ENCODE measurements at regions not wholly inside any gene's neighbourhood (a gene's known extent, or its start where the extent isn't known, plus 50 kb on each side); places are given as distances from the start of the nearest gene placed in this dataset.
"Not testable (repeated sequence)": the region's sequence is repeated elsewhere in the genome, so short reads cannot be mapped to it uniquely, and the experiment has no call there.

DNA sequence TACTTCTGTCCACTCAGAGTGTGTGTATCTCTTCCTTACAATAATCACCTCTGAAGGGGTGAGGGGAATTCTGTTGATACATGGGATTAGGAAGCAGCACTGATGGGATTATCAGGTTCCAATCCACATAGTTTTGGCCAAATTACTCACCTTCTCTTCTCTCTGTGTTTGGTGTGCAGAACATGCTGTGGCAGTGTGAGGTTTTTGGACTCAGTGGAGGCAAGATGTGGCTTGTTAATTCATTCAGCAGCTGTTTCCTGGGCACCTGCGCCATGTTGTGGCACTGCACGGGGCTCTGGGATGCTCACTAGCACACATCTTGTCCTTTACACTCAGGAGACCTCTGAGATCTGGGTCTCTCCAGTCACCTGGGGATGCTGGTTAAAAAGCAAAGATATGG is 350.3 kb upstream of the HS6ST1 start:
- WGBS, 2 donors: 84 to 94% methylated on average over 2 of the region's 2 CpGs
- DNase-seq: no peak
- H3K27ac ChIP-seq: no peak overlapping the region
- H3K4me3 ChIP-seq (replicated peaks in 1 of 3): no peak overlapping the region
- intact Hi-C loops (cut with DNase I): no loop called here
- no peaks in the 10 kb centered on the region for H3K36me3 ChIP-seq
- no peaks in the 10 kb centered on the region for H3K9me3 ChIP-seq
- no peak for TF ChIP-seq POLR2A (IDR thresholded peaks at IDR 0.05)
- TF ChIP-seq, protein P1, sequence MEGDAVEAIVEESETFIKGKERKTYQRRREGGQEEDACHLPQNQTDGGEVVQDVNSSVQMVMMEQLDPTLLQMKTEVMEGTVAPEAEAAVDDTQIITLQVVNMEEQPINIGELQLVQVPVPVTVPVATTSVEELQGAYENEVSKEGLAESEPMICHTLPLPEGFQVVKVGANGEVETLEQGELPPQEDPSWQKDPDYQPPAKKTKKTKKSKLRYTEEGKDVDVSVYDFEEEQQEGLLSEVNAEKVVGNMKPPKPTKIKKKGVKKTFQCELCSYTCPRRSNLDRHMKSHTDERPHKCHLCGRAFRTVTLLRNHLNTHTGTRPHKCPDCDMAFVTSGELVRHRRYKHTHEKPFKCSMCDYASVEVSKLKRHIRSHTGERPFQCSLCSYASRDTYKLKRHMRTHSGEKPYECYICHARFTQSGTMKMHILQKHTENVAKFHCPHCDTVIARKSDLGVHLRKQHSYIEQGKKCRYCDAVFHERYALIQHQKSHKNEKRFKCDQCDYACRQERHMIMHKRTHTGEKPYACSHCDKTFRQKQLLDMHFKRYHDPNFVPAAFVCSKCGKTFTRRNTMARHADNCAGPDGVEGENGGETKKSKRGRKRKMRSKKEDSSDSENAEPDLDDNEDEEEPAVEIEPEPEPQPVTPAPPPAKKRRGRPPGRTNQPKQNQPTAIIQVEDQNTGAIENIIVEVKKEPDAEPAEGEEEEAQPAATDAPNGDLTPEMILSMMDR (IDR thresholded peaks at IDR 0.05): no peak
- H3K4me1 ChIP-seq: peaks cover 6% of the 10 kb centered on the region in 2 donors
- H3K27me3 ChIP-seq: no peaks in the 10 kb centered on the region

GRCh38 chr2:128670066-128670465 is 351.4 kb upstream of the HS6ST1 start:
- Histone ChIP-seq H3K9me3 (no peaks in the 10 kb centered on the region), H3K4me1 (peaks cover 6% of the 10 kb centered on the region in 2 donors), H3K4me3 (replicated peaks in 1 of 3) (no peak overlapping the region), H3K36me3 (no peaks in the 10 kb centered on the region), H3K27ac (no peak overlapping the region), H3K27me3 (no peaks in the 10 kb centered on the region)
- TF ChIP-seq, protein P1 (IDR thresholded peaks at IDR 0.05): no peak
- no peak for TF ChIP-seq POLR2A (IDR thresholded peaks at IDR 0.05)
- DNase-seq: peak in 1 of 2 donors; percentile 18
- WGBS, 2 donors: 36 to 45% methylated on average over 1 of the region's 1 CpG
- intact Hi-C loops (cut with DNase I): no loop called here

GRCh38 chr2:128671981-128672757 is 353.5 kb upstream of the HS6ST1 start:
- H3K27ac ChIP-seq; H3K36me3 ChIP-seq; DNase-seq; H3K27me3 ChIP-seq; H3K4me1 ChIP-seq; H3K4me3 ChIP-seq (replicated peaks in 1 of 3); intact Hi-C loops (cut with DNase I); H3K9me3 ChIP-seq: not testable (repeated sequence)
- WGBS, 2 donors: 93 to 94% methylated on average over 9 to 19 of the region's 36 CpGs

- H3K4me1 ChIP-seq; H3K36me3 ChIP-seq; intact Hi-C loops (cut with DNase I); H3K9me3 ChIP-seq; H3K27me3 ChIP-seq; H3K4me3 ChIP-seq (replicated peaks in 1 of 3); DNase-seq; H3K27ac ChIP-seq: not testable (repeated sequence)
- 94 to 96% methylated on average over 12 of the region's 12 CpGs for WGBS, 2 donors
These were observed 361.0 kb upstream of the HS6ST1 start for GRCh38 chr2:128679680-128680079.

- TF ChIP-seq POLR2A (IDR thresholded peaks at IDR 0.05): no peak
- TF ChIP-seq, protein P1 (IDR thresholded peaks at IDR 0.05): no peak
- intact Hi-C loops (cut with DNase I): no loop called here
- no peaks in the 10 kb centered on the region for H3K36me3 ChIP-seq
- H3K9me3 ChIP-seq: no peaks in the 10 kb centered on the region
- no peak for DNase-seq
- WGBS, 2 donors: 37 to 49% methylated on average over 5 of the region's 5 CpGs
- H3K27ac ChIP-seq: no peak overlapping the region
- no peak overlapping the region for H3K4me3 ChIP-seq (replicated peaks in 1 of 3)
- no peaks in the 10 kb centered on the region for H3K4me1 ChIP-seq
- no peaks in the 10 kb centered on the region for H3K27me3 ChIP-seq
These were observed 362.8 kb upstream of the HS6ST1 start for GRCh38 chr2:128681507-128681906.

GRCh38 chr2:128682266-128682665 is 363.6 kb upstream of the HS6ST1 start:
- intact Hi-C loops (cut with DNase I): no loop called here
- no peak for DNase-seq
- TF ChIP-seq, protein P1 (IDR thresholded peaks at IDR 0.05): no peak
- no peak for TF ChIP-seq POLR2A (IDR thresholded peaks at IDR 0.05)
- Histone ChIP-seq H3K4me1 (no peaks in the 10 kb centered on the region), H3K9me3 (no peaks in the 10 kb centered on the region), H3K36me3 (no peaks in the 10 kb centered on the region), H3K4me3 (replicated peaks in 1 of 3) (no peak overlapping the region), H3K27ac (no peak overlapping the region), H3K27me3 (no peaks in the 10 kb centered on the region)
- 93 to 94% methylated on average over 7 of the region's 7 CpGs for WGBS, 2 donors

Measured in thyroid gland (tissue), 4 donors.